ENCODE measurements at regions not wholly inside any gene's neighbourhood (a gene's known extent, or its start where the extent isn't known, plus 50 kb on each side); places are given as distances from the start of the nearest gene placed in this dataset.

GRCh38 chr18:39205565-39206195 lies 1640.1 kb upstream of the CELF4 start:
- Mint-ChIP-seq H3K4me1 (ENCODE audit: low read depth, unreplicated experiment) (no peaks in the 10 kb centered on the region), H3K4me3 (ENCODE audit: unreplicated experiment) (no peak overlapping the region), H3K27me3 (ENCODE audit: insufficient read depth, unreplicated experiment) (no peaks in the 10 kb centered on the region), H3K27ac (ENCODE audit: unreplicated experiment) (no peak overlapping the region), H3K36me3 (ENCODE audit: insufficient read depth, unreplicated experiment) (no peaks in the 10 kb centered on the region), H3K9me3 (ENCODE audit: unreplicated experiment) (no peaks in the 10 kb centered on the region)
- no peaks in the 10 kb centered on the region for H3K27me3 ChIP-seq (replicated peaks; ENCODE audit: control insufficient read depth, insufficient read depth, low read length)
- no peaks in the 10 kb centered on the region for H3K36me3 ChIP-seq (ENCODE audit: control insufficient read depth, insufficient read depth, low read length)
- no peaks in the 10 kb centered on the region for H3K9me3 ChIP-seq
- ChIA-PET CTCF (no interaction called here), POLR2A (no interaction called here)
- TF ChIP-seq CTCF (IDR thresholded peaks at IDR 0.05; ENCODE audit: insufficient read depth in 1 of 2, low read depth in 1 of 2, low read length in 1 of 2, severe bottlenecking in 1 of 2, unreplicated experiment in 1 of 2) = no peak
- DNase-seq = no peak
- H3K4me1 ChIP-seq = no peaks in the 10 kb centered on the region
- no TSS peak for BruUV-seq (replicated peaks)
- intact Hi-C loops (cut with micrococcal nuclease; ENCODE audit: unreplicated experiment) = no loop called here
- no peak overlapping the region for H3K4me3 ChIP-seq (ENCODE audit: low read depth, low read length)

GRCh38 chr18:39200153-39200552 lies 1634.6 kb upstream of the CELF4 start:
- Mint-ChIP-seq H3K36me3 (ENCODE audit: insufficient read depth, unreplicated experiment) (peaks cover 6% of the 10 kb centered on the region), H3K9me3 (ENCODE audit: unreplicated experiment) (no peaks in the 10 kb centered on the region), H3K27ac (ENCODE audit: unreplicated experiment) (no peak overlapping the region), H3K4me1 (ENCODE audit: low read depth, unreplicated experiment) (no peaks in the 10 kb centered on the region), H3K27me3 (ENCODE audit: insufficient read depth, unreplicated experiment) (no peaks in the 10 kb centered on the region), H3K4me3 (ENCODE audit: unreplicated experiment) (no peak overlapping the region)
- no peaks in the 10 kb centered on the region for H3K27me3 ChIP-seq (replicated peaks; ENCODE audit: control insufficient read depth, insufficient read depth, low read length)
- ChIA-PET CTCF (no interaction called here), POLR2A (no interaction called here)
- no peak for TF ChIP-seq CTCF (IDR thresholded peaks at IDR 0.05; ENCODE audit: insufficient read depth in 1 of 2, low read depth in 1 of 2, low read length in 1 of 2, severe bottlenecking in 1 of 2, unreplicated experiment in 1 of 2)
- H3K9me3 ChIP-seq = no peaks in the 10 kb centered on the region
- BruUV-seq (replicated peaks) = no TSS peak
- H3K4me3 ChIP-seq (ENCODE audit: low read depth, low read length) = no peak overlapping the region
- no peak for DNase-seq
- H3K4me1 ChIP-seq = no peaks in the 10 kb centered on the region
- intact Hi-C loops (cut with micrococcal nuclease; ENCODE audit: unreplicated experiment) = no loop called here
- H3K36me3 ChIP-seq (ENCODE audit: control insufficient read depth, insufficient read depth, low read length) = no peaks in the 10 kb centered on the region

GRCh38 chr18:39199231-39199855 lies 1633.7 kb upstream of the CELF4 start:
- CTCF ChIA-PET = no interaction called here
- Mint-ChIP-seq H3K9me3 (ENCODE audit: unreplicated experiment) (no peaks in the 10 kb centered on the region), H3K4me3 (ENCODE audit: unreplicated experiment) (no peak overlapping the region), H3K27ac (ENCODE audit: unreplicated experiment) (no peak overlapping the region), H3K4me1 (ENCODE audit: low read depth, unreplicated experiment) (no peaks in the 10 kb centered on the region), H3K36me3 (ENCODE audit: insufficient read depth, unreplicated experiment) (peaks cover 6% of the 10 kb centered on the region), H3K27me3 (ENCODE audit: insufficient read depth, unreplicated experiment) (no peaks in the 10 kb centered on the region)
- no peaks in the 10 kb centered on the region for H3K9me3 ChIP-seq
- no peak overlapping the region for H3K4me3 ChIP-seq (ENCODE audit: low read depth, low read length)
- no peaks in the 10 kb centered on the region for H3K27me3 ChIP-seq (replicated peaks; ENCODE audit: control insufficient read depth, insufficient read depth, low read length)
- no peak for DNase-seq
- intact Hi-C loops (cut with micrococcal nuclease; ENCODE audit: unreplicated experiment) = no loop called here
- H3K36me3 ChIP-seq (ENCODE audit: control insufficient read depth, insufficient read depth, low read length) = no peaks in the 10 kb centered on the region
- POLR2A ChIA-PET = no interaction called here
- no TSS peak for BruUV-seq (replicated peaks)
- H3K4me1 ChIP-seq = no peaks in the 10 kb centered on the region
- no peak for TF ChIP-seq CTCF (IDR thresholded peaks at IDR 0.05; ENCODE audit: insufficient read depth in 1 of 2, low read depth in 1 of 2, low read length in 1 of 2, severe bottlenecking in 1 of 2, unreplicated experiment in 1 of 2)

Measured in Caco-2 (cell line).